Duodenal mucosa (tissue), 2 donors: ENCODE measurements at regions not wholly inside any gene's neighbourhood (a gene's known extent, or its start where the extent isn't known, plus 50 kb on each side); places are given as distances from the start of the nearest gene placed in this dataset.
A peak's percentile ranks its signal among the peaks of the same experiment; 100 is the strongest.

Source experiments
- H3K27ac ChIP-seq: one replicate; pipeline ENCODE4 v1.7.0; 2013; ENCODE audit warnings: low read depth, low read length
- H3K27me3 ChIP-seq, 2 donors: one replicate each; pipeline ENCODE4 v1.7.0; 2013; ENCODE audit warnings: low read length in 2 of 2, control low read depth in 1 of 2; ENCODE audit not compliant: insufficient read depth in 2 of 2, control insufficient read depth in 1 of 2
- H3K36me3 ChIP-seq, 2 donors: one replicate each; pipeline ENCODE4 v1.7.0; 2013; ENCODE audit warnings: low read length in 2 of 2, control low read depth in 1 of 2; ENCODE audit not compliant: insufficient read depth in 2 of 2, control insufficient read depth in 1 of 2
- H3K4me1 ChIP-seq, 2 donors: one replicate each; pipeline ENCODE4 v1.7.0; 2013; ENCODE audit warnings: low read length in 2 of 2, control low read depth in 1 of 2; ENCODE audit not compliant: insufficient read depth in 2 of 2, control insufficient read depth in 1 of 2
- H3K4me3 ChIP-seq, 2 donors: one replicate each; pipeline ENCODE4 v1.7.0; 2013; ENCODE audit warnings: low read length in 2 of 2, low read depth in 1 of 2
- H3K9ac ChIP-seq, 2 donors: one replicate each; pipeline ENCODE4 v1.7.0; 2013; ENCODE audit warnings: low read length in 2 of 2, low read depth in 1 of 2
- H3K9me3 ChIP-seq, 2 donors: one replicate each; pipeline ENCODE4 v1.7.0; 2013; ENCODE audit warnings: low read length in 2 of 2, control low read depth in 1 of 2; ENCODE audit not compliant: control insufficient read depth in 1 of 2

DNA sequence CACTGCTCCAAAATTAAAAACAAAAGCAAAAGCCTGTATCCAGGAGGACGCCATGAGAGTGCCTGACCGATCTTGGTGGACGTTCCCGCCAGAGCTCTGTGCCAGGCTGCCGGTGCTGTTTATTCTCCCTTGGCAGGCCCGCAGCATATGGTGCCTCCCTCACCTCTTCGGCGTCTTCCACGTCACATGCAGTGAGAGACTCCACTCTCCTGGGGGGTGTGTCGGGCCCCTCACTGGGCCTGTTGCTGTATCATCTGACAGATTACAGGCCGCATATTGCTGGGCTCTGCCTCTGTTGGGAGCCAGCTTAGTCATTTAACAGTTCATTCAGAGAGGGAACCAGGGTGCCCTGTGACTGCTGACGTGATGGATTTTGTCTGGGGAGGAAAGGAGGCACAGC, 86.4 kb upstream of the ARRDC4 start:
- H3K4me3 ChIP-seq = no peak overlapping the region

DNA sequence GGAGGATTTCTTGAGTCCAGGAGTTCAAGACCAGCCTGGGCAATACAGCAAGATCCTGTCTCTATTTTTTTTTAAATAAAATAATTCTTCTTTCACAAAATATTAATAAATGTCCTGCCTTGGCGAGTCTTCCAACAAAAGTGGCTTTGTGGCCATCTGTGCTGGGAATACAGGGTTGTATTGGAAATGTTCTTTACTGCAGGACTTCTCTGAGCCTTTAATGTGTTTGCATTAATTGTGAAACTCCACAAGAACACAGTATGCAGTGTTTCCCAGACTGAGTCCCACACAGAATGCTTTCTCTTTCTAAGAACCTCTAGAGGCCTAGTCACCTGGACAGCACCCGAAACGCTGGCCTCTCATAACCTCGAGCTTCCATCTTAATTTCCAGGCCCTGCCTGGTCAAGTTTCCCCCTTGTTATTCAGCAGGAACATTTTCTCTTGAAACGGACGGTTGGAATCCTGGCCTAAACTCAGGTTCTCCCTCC, 85.4 kb upstream of the ARRDC4 start:
- no peaks in the 10 kb centered on the region for H3K4me1 ChIP-seq
- H3K27ac ChIP-seq = no peak overlapping the region
- no peaks in the 10 kb centered on the region for H3K36me3 ChIP-seq
- H3K4me3 ChIP-seq = peak overlapping the region; percentile 6 to 22
- no peaks in the 10 kb centered on the region for H3K9me3 ChIP-seq
- H3K27me3 ChIP-seq = no peaks in the 10 kb centered on the region
- H3K9ac ChIP-seq = no peak overlapping the region

More for the DNA sequence above, 86.4 kb upstream of the ARRDC4 start:
- H3K27ac ChIP-seq = no peak overlapping the region
- H3K9me3 ChIP-seq = no peaks in the 10 kb centered on the region
- H3K36me3 ChIP-seq = no peaks in the 10 kb centered on the region
- H3K4me1 ChIP-seq = no peaks in the 10 kb centered on the region
- H3K27me3 ChIP-seq = no peaks in the 10 kb centered on the region
- no peak overlapping the region for H3K9ac ChIP-seq

DNA sequence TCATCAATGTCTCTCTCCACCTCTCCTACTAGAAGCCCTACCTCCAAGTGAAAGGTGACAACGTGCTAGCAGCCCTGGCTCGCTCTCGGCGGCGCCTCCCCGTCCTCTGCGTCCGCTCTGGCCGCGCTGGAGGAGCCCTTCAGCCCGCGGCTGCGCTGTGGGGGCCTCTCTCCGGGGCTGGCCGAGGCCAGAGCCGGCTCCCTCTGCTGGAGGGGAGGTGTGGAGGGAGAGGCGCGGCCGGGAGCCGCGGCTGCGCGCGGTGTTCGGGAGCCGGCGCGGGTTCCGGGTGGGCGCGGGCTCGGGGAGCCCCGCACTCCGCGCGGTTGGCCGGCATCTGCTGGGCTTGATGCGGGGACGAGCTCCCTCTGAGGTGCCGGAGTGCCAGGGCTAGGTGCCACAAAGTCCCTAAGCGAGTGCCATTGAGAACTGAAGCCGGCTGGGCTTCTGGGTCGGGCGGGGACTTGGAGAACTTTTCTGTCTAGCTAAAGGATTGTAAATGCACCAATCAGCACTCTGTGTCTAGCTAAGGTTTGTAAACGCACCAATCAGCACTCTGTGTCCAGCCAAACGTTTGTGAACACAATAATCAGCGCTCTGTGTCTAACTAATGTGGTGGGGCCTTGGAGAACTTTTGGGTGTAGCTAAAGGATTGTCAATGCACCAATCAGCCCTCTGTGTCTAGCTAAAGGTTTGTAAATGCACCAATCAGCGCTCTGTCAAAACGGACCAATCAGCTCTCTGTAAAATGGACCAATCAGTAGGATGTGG, 84.8 kb upstream of the ARRDC4 start:
- H3K4me3 ChIP-seq = peak overlapping the region; percentile 6 to 22

DNA sequence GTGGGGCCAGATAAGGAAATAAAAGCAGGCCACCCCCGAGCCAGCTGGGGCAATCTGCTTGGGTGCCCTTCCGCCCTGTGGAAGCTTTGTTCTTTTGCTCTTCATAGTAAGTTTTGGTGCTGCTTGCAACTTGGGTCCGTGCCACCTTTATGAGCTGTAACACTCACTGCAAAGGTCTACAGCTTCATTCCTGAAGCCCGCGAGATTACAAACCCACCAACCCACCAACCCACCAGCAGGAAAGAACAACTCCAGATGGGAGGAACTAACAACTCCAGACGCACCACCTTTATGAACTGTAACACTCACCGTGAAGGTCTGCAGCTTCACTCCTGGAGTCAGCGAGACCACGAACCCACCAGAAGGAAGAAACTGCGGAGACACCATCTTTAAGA, 84.2 kb upstream of the ARRDC4 start:
- H3K4me1 ChIP-seq = no peaks in the 10 kb centered on the region
- no peaks in the 10 kb centered on the region for H3K9me3 ChIP-seq
- no peaks in the 10 kb centered on the region for H3K27me3 ChIP-seq
- no peaks in the 10 kb centered on the region for H3K36me3 ChIP-seq
- H3K27ac ChIP-seq = no peak overlapping the region
- H3K9ac ChIP-seq = no peak overlapping the region
- no peak overlapping the region for H3K4me3 ChIP-seq

More for the DNA sequence above, 84.8 kb upstream of the ARRDC4 start:
- Histone ChIP-seq H3K9me3 (no peaks in the 10 kb centered on the region), H3K36me3 (no peaks in the 10 kb centered on the region), H3K27me3 (no peaks in the 10 kb centered on the region), H3K9ac (no peak overlapping the region), H3K27ac (no peak overlapping the region), H3K4me1 (no peaks in the 10 kb centered on the region)

DNA sequence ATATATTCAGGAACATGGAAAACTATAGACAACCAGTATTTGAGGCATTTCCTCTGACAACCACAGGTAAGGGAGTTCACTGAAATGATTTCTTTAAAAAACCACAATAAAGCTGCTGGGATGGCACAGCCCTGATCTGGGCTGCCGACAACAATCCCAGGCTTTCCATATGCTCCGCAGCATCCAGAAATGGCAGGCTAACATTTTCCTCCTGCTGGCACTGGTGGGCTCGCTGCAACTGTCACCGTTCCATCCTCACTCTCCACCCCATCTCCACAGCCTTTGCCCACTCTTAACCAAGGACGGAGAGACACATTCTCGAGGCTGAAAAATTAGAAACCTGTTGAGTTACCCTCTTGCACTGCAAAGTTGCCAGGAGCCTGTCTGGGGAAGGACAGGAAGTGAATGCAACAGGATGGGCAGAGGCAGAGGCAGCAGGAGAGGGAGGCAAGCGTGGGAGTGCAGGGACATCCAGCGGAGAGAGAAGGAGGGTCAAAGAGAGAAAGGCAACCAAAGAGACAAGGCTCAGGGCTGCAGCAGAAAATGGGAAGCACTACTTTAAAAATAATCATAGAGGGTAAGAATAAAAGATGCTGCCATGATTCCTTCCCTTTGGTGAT, 79.0 kb upstream of the ARRDC4 start:
- Histone ChIP-seq H3K27ac (no peak overlapping the region), H3K9me3 (no peaks in the 10 kb centered on the region), H3K36me3 (no peaks in the 10 kb centered on the region), H3K4me1 (no peaks in the 10 kb centered on the region), H3K27me3 (peaks cover 0 to 6% of the 10 kb centered on the region in 2 donors), H3K9ac (no peak overlapping the region), H3K4me3 (no peak overlapping the region)

DNA sequence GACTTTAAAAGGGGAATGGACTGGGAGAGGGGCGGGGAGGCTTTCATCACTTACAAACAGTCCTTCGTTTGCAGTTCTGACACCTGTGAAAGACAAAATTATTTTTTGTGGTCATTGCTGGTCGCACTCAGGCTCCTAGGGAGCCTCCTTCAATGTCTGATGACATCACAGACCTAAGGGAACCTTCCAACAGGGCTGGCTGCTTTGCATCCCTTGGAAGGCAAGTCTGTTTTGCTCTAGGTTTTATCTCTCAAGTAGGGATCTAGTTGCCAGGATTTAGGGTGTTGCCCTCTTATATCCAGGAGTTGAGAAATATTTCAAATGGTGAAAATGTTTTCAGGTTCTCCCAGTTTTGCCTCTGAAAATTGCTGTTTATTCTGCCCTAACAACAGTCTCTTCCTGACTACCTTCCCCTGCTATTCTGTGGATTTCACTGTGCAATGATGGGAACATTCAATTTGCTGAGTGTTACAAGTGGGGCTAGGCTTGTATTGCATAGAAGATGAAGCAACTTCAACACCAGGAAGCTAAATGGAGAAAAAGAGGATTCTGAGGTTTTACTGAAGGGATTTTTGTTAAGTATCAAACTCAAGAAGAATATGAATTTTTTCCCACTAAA, 75.9 kb upstream of the ARRDC4 start:
- Histone ChIP-seq H3K27ac (no peak overlapping the region), H3K9me3 (no peaks in the 10 kb centered on the region), H3K36me3 (no peaks in the 10 kb centered on the region), H3K9ac (no peak overlapping the region), H3K4me3 (no peak overlapping the region), H3K4me1 (no peaks in the 10 kb centered on the region), H3K27me3 (peaks cover 0 to 6% of the 10 kb centered on the region in 2 donors)

DNA sequence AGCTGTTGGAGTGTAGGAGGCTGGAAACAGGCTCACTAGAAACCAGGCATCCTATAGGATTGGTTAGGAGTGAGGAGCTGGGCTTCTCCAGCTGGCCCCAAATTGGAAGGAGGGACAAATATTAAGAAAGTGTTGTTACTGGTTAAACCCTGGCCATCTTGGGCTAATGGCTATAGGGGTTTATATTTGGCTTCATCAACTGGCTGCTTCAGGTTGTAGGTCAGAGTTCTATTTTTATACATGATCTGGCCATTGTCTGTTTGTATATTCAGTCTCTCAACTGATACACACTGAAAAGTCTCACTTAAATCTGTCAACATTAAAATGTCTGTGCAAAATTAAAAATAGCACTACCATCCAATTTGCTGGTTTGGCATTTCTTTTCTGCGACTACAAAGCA, 70.2 kb upstream of the ARRDC4 start:
- no peak overlapping the region for H3K27ac ChIP-seq
- no peaks in the 10 kb centered on the region for H3K9me3 ChIP-seq
- no peak overlapping the region for H3K4me3 ChIP-seq
- no peaks in the 10 kb centered on the region for H3K36me3 ChIP-seq
- no peaks in the 10 kb centered on the region for H3K4me1 ChIP-seq
- no peak overlapping the region for H3K9ac ChIP-seq
- H3K27me3 ChIP-seq = peaks cover 0 to 6% of the 10 kb centered on the region in 2 donors

DNA sequence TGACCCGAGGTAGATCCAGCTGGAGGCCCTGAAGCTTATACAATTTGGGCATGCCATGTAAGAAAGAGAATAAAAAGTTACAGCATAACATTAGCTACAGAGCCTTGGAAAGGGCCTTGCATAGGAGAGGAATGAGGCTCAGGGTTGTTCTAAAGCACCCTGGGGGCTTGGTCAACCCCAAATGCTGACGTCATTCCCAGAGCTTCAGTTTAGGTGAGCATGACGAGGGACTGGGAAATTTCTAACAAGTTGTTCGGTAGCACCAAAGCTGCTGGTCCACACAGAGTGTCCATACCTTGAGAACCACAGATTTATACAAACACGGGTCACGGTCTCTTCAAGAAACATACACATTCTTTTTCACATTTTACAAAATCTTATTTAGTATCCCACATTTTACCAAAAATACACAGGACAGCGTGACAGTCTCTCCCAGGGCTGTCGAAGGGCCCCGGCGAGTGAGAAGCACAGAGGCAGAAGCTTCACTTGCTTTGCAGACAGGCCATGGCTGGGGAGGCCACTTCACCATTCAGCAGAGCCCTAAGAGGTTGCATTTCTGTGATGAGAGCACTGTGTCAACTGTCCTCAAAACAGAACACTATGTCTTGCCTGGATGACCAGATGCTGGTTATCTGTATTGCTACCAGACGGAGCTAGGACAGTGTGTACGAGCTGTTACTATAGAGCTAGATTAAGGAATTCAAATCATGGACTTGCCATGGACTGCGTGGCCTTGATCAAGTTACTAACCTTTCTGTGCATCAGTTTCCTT, 68.2 kb upstream of the ARRDC4 start:
- Histone ChIP-seq H3K27ac (no peak overlapping the region), H3K4me3 (no peak overlapping the region), H3K9me3 (no peaks in the 10 kb centered on the region), H3K36me3 (no peaks in the 10 kb centered on the region), H3K4me1 (peaks cover 0 to 9% of the 10 kb centered on the region in 2 donors), H3K9ac (no peak overlapping the region), H3K27me3 (no peaks in the 10 kb centered on the region)

DNA sequence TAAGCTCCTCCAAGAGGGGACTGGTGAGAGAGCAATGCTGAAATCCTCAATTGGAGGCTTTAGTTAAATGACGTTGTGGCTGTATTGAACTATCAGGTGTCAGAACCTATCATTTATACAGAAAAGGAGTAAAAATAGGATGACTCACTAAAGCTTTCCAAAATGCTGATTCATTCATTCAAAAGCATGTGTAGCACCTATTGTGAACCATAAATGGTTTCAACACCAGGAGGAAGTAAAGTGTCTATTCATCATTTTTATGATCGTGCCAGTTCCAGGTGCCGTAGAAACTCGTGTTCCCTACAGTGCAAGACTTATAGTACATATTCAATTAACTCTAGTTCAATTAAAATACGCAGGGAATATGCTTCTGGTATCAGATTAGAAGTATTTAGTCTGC, 66.5 kb upstream of the ARRDC4 start:
- Histone ChIP-seq H3K36me3 (no peaks in the 10 kb centered on the region), H3K4me1 (peaks cover 0 to 12% of the 10 kb centered on the region in 2 donors), H3K27ac (no peak overlapping the region), H3K27me3 (no peaks in the 10 kb centered on the region), H3K9me3 (no peaks in the 10 kb centered on the region), H3K4me3 (no peak overlapping the region), H3K9ac (no peak overlapping the region)
